Stimulated activated CD4-positive, alpha-beta T cell treated with anti-CD3 and anti-CD28 coated beads, TNF-alpha, amount 100 ng/mL, for 48 hours (primary cell): ENCODE measurements at regions not wholly inside any gene's neighbourhood (a gene's known extent, or its start where the extent isn't known, plus 50 kb on each side); places are given as distances from the start of the nearest gene placed in this dataset.
"Not testable (repeated sequence)": the region's sequence is repeated elsewhere in the genome, so short reads cannot be mapped to it uniquely, and the experiment has no call there.

ENCODE experiments used
- DNase-seq, 3 donors: peaks; one replicate each; pipeline ENCODE4 v3.0.0-alpha.2; 2020; ENCODE audit warnings: low read depth in 3 of 3

- no peak for DNase-seq
Observed at GRCh38 chr12:131509701-131510100, 201.2 kb upstream of the SFSWAP start.

- no peak for DNase-seq
Observed at GRCh38 chr12:131510431-131510830, 200.5 kb upstream of the SFSWAP start.

- peak; percentile 23 to 52 (median 44) for DNase-seq
Observed at GRCh38 chr12:131511391-131511802, 199.5 kb upstream of the SFSWAP start.

- DNase-seq: no peak
Observed at GRCh38 chr12:131511803-131512561, 198.9 kb upstream of the SFSWAP start.

GRCh38 chr12:131513606-131514005, 197.3 kb upstream of the SFSWAP start:
- DNase-seq: no peak

GRCh38 chr12:131520553-131520952, 190.3 kb upstream of the SFSWAP start:
- DNase-seq: not testable (repeated sequence)

GRCh38 chr12:131521326-131521725, 189.6 kb upstream of the SFSWAP start:
- DNase-seq: no peak

- DNase-seq: no peak
Observed at GRCh38 chr12:131525795-131526508, 184.9 kb upstream of the SFSWAP start.

GRCh38 chr12:131527092-131527491, 183.8 kb upstream of the SFSWAP start:
- no peak for DNase-seq

GRCh38 chr12:131527736-131528135, 183.2 kb upstream of the SFSWAP start:
- no peak for DNase-seq

- no peak for DNase-seq
Observed at GRCh38 chr12:131528144-131528543, 182.7 kb upstream of the SFSWAP start.

- no peak for DNase-seq
Observed at GRCh38 chr12:131528667-131529066, 182.2 kb upstream of the SFSWAP start.

GRCh38 chr12:131529196-131530040, 181.5 kb upstream of the SFSWAP start:
- no peak for DNase-seq

GRCh38 chr12:131530041-131530332, 180.9 kb upstream of the SFSWAP start:
- DNase-seq: no peak

- DNase-seq: no peak
Observed at GRCh38 chr12:131530422-131530821, 180.5 kb upstream of the SFSWAP start.

GRCh38 chr12:131533139-131533538, 177.8 kb upstream of the SFSWAP start:
- no peak for DNase-seq

GRCh38 chr12:131535779-131536178, 175.1 kb upstream of the SFSWAP start:
- no peak for DNase-seq

GRCh38 chr12:131536337-131536736, 174.6 kb upstream of the SFSWAP start:
- peak in 1 of 3 donors; percentile 8 for DNase-seq

GRCh38 chr12:131536766-131537165, 174.1 kb upstream of the SFSWAP start:
- DNase-seq: no peak

GRCh38 chr12:131537267-131537958, 173.5 kb upstream of the SFSWAP start:
- no peak for DNase-seq

GRCh38 chr12:131539381-131539780, 171.5 kb upstream of the SFSWAP start:
- DNase-seq: no peak

- no peak for DNase-seq
Observed at GRCh38 chr12:131540138-131540623, 170.7 kb upstream of the SFSWAP start.
